ENCODE measurements at regions not wholly inside any gene's neighbourhood (a gene's known extent, or its start where the extent isn't known, plus 50 kb on each side); places are given as distances from the start of the nearest gene placed in this dataset.

- H3K36me3 ChIP-seq (ENCODE audit: control insufficient read depth in 2 of 2, insufficient read depth in 1 of 2, low read length in 2 of 2), result no peaks in the 10 kb centered on the region
- no peak overlapping the region for H3K27ac ChIP-seq (ENCODE audit: extremely low read depth, low read depth, low read length)
- ChIA-PET CTCF (interaction anchor here (0.6 to 1.8 kb wide), 4 partner anchors 10 to 585 kb away, joined by 3 to 7 read pairs (median 4); no protein-coding TSS in a partner anchor), POLR2A (no interaction called here)
- peaks cover 11% of the 10 kb centered on the region; the same call in 1 of the 2 replicates for H3K4me1 ChIP-seq (ENCODE audit: control insufficient read depth, insufficient read depth, low read length)
- TF ChIP-seq IKZF3 (tag by site-specific recombination; IDR thresholded peaks at IDR 0.05) (no peak), ZNF549 (tag by site-specific recombination; IDR thresholded peaks at IDR 0.05) (no peak), EGR2 (tag by site-specific recombination; IDR thresholded peaks at IDR 0.05; ENCODE audit: low read depth) (no peak), ZNF776 (tag by site-specific recombination; IDR thresholded peaks at IDR 0.05; ENCODE audit: borderline replicate concordance) (no peak), ZNF133 (tag by site-specific recombination; IDR thresholded peaks at IDR 0.05) (no peak), ZNF37A (tag by site-specific recombination; IDR thresholded peaks at IDR 0.05) (no peak), ZNF473 (tag by site-specific recombination; IDR thresholded peaks at IDR 0.05) (no peak), WT1 (tag by site-specific recombination; IDR thresholded peaks at IDR 0.05) (no peak), KLF10 (tag by site-specific recombination; IDR thresholded peaks at IDR 0.05) (no peak), GFI1B (tag by site-specific recombination; IDR thresholded peaks at IDR 0.05) (no peak), ZNF223 (tag by site-specific recombination; IDR thresholded peaks at IDR 0.05) (no peak)
- no peak overlapping the region for H3K4me3 ChIP-seq (ENCODE audit: low read depth, low read length)
- H3K9me3 ChIP-seq (ENCODE audit: control insufficient read depth, insufficient read depth, low read depth, low read length), result no peaks in the 10 kb centered on the region
Observed at GRCh38 chr6:150662814-150663213, 63.1 kb downstream of the PLEKHG1 start.

GRCh38 chr6:150664091-150664490, 64.4 kb downstream of the PLEKHG1 start:
- no peak overlapping the region for H3K4me3 ChIP-seq (ENCODE audit: low read depth, low read length)
- TF ChIP-seq ZNF114 (tag by site-specific recombination; IDR thresholded peaks at IDR 0.05) (no peak), ZNF560 (tag by site-specific recombination; IDR thresholded peaks at IDR 0.05; ENCODE audit: borderline replicate concordance) (no peak)
- ChIA-PET CTCF (no interaction called here), POLR2A (no interaction called here)
- no peaks in the 10 kb centered on the region for H3K9me3 ChIP-seq (ENCODE audit: control insufficient read depth, insufficient read depth, low read depth, low read length)
- H3K27ac ChIP-seq (ENCODE audit: extremely low read depth, low read depth, low read length), result no peak overlapping the region
- no peaks in the 10 kb centered on the region for H3K36me3 ChIP-seq (ENCODE audit: control insufficient read depth in 2 of 2, insufficient read depth in 1 of 2, low read length in 2 of 2)
- peaks cover 19% of the 10 kb centered on the region for H3K4me1 ChIP-seq (ENCODE audit: control insufficient read depth, insufficient read depth, low read length)

- ChIA-PET POLR2A (no interaction called here), CTCF (interaction anchor here (0.8 to 1.8 kb wide), 3 partner anchors 20 to 248 kb away, joined by 4 to 6 read pairs (median 5); no protein-coding TSS in a partner anchor)
- Histone ChIP-seq H3K27ac (ENCODE audit: extremely low read depth, low read depth, low read length) (no peak overlapping the region), H3K9me3 (ENCODE audit: control insufficient read depth, insufficient read depth, low read depth, low read length) (no peaks in the 10 kb centered on the region), H3K4me3 (ENCODE audit: low read depth, low read length) (no peak overlapping the region), H3K36me3 (ENCODE audit: control insufficient read depth in 2 of 2, insufficient read depth in 1 of 2, low read length in 2 of 2) (no peaks in the 10 kb centered on the region), H3K4me1 (ENCODE audit: control insufficient read depth, insufficient read depth, low read length) (peaks cover 13% of the 10 kb centered on the region)
- 0 out of 2 replicates have a peak, but pooled peaks have one; percentile 31 for TF ChIP-seq ZBTB20 (tag by site-specific recombination; IDR thresholded peaks at IDR 0.05)
- no peak for TF ChIP-seq ZNF155 (tag by site-specific recombination; IDR thresholded peaks at IDR 0.05)
Observed at GRCh38 chr6:150666071-150666470, 66.4 kb downstream of the PLEKHG1 start.

GRCh38 chr6:150667359-150667758, 67.7 kb downstream of the PLEKHG1 start:
- POLR2A ChIA-PET, result no interaction called here
- CTCF ChIA-PET, result interaction anchor here (0.5 to 3.4 kb wide), 4 partner anchors 19 to 538 kb away, joined by 3 to 29 read pairs (median 5); no protein-coding TSS in a partner anchor
- TF ChIP-seq ZNF549 (tag by site-specific recombination; IDR thresholded peaks at IDR 0.05) (no peak), ZNF341 (tag by site-specific recombination; IDR thresholded peaks at IDR 0.05; ENCODE audit: low read depth) (no peak), ZNF112 (tag by site-specific recombination; IDR thresholded peaks at IDR 0.05) (no peak), YY1 (tag by site-specific recombination; IDR thresholded peaks at IDR 0.05) (no peak), ZNF629 (tag by site-specific recombination; IDR thresholded peaks at IDR 0.05) (no peak), ZNF580 (tag by site-specific recombination; IDR thresholded peaks at IDR 0.05) (no peak), ZNF140 (tag by site-specific recombination; IDR thresholded peaks at IDR 0.05) (no peak), WT1 (tag by site-specific recombination; IDR thresholded peaks at IDR 0.05) (no peak), ZXDB (tag by site-specific recombination; IDR thresholded peaks at IDR 0.05) (no peak), PBX3 (CRISPR knock-in tag; IDR thresholded peaks at IDR 0.05) (no peak), ZNF704 (tag by site-specific recombination; IDR thresholded peaks at IDR 0.05) (no peak), HIC1 (tag by site-specific recombination; IDR thresholded peaks at IDR 0.05) (no peak)
- H3K4me3 ChIP-seq (ENCODE audit: low read depth, low read length), result no peak overlapping the region
- no peaks in the 10 kb centered on the region for H3K9me3 ChIP-seq (ENCODE audit: control insufficient read depth, insufficient read depth, low read depth, low read length)
- H3K27ac ChIP-seq (ENCODE audit: extremely low read depth, low read depth, low read length), result no peak overlapping the region
- H3K4me1 ChIP-seq (ENCODE audit: control insufficient read depth, insufficient read depth, low read length), result peaks cover 16% of the 10 kb centered on the region
- no peaks in the 10 kb centered on the region for H3K36me3 ChIP-seq (ENCODE audit: control insufficient read depth in 2 of 2, insufficient read depth in 1 of 2, low read length in 2 of 2)
